ENCODE measurements at regions not wholly inside any gene's neighbourhood (a gene's known extent, or its start where the extent isn't known, plus 50 kb on each side); places are given as distances from the start of the nearest gene placed in this dataset.
"Not testable (repeated sequence)": the region's sequence is repeated elsewhere in the genome, so short reads cannot be mapped to it uniquely, and the experiment has no call there.

DNA sequence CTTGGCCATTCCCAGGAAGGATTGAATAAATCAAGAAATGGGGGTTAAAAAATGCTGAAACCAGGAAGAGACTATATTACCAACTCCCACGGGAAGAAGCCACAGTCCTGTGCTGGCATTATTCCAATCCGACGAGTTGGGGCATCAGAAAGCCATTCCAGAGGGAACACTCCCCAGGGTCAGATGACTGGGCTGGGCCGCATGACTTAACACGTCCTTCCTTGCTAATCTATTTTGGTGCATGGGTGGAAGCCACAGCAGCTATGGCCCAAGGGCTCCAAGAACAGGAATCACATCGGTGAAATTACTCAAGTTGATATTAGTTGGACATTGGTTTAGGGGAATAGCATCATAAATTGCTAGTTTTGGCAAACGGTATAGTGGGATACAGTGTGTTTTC, 592.9 kb upstream of the NRP1 start:
- Histone ChIP-seq H3K36me3 (ENCODE audit: insufficient read depth, low read length) (no peaks in the 10 kb centered on the region), H3K9me3 (ENCODE audit: low read length) (no peaks in the 10 kb centered on the region), H3K27me3 (ENCODE audit: control insufficient read depth in 1 of 2, insufficient read depth in 2 of 2, low read length in 2 of 2) (no peaks in the 10 kb centered on the region), H3K9ac (ENCODE audit: low read length) (no peak overlapping the region), H3K4me3 (ENCODE audit: low read depth in 1 of 2, low read length in 2 of 2) (no peak overlapping the region), H3K27ac (ENCODE audit: low read depth, low read length) (no peak overlapping the region), H3K4me1 (ENCODE audit: insufficient read depth, low read length) (no peaks in the 10 kb centered on the region)

GRCh38 chr10:33921970-33922605, 587.6 kb upstream of the NRP1 start:
- Histone ChIP-seq H3K9me3 (ENCODE audit: low read length) (no peaks in the 10 kb centered on the region), H3K9ac (ENCODE audit: low read length) (no peak overlapping the region), H3K27me3 (ENCODE audit: control insufficient read depth in 1 of 2, insufficient read depth in 2 of 2, low read length in 2 of 2) (no peaks in the 10 kb centered on the region), H3K27ac (ENCODE audit: low read depth, low read length) (no peak overlapping the region), H3K36me3 (ENCODE audit: insufficient read depth, low read length) (no peaks in the 10 kb centered on the region), H3K4me3 (ENCODE audit: low read depth in 1 of 2, low read length in 2 of 2) (no peak overlapping the region), H3K4me1 (ENCODE audit: insufficient read depth, low read length) (no peaks in the 10 kb centered on the region)

- no peaks in the 10 kb centered on the region for H3K36me3 ChIP-seq (ENCODE audit: insufficient read depth, low read length)
- H3K9ac ChIP-seq (ENCODE audit: low read length) = no peak overlapping the region
- H3K27me3 ChIP-seq (ENCODE audit: control insufficient read depth in 1 of 2, insufficient read depth in 2 of 2, low read length in 2 of 2) = no peaks in the 10 kb centered on the region
- no peak overlapping the region for H3K4me3 ChIP-seq (ENCODE audit: low read depth in 1 of 2, low read length in 2 of 2)
- H3K4me1 ChIP-seq (ENCODE audit: insufficient read depth, low read length) = no peaks in the 10 kb centered on the region
- no peaks in the 10 kb centered on the region for H3K9me3 ChIP-seq (ENCODE audit: low read length)
- H3K27ac ChIP-seq (ENCODE audit: low read depth, low read length) = no peak overlapping the region
These were observed 585.9 kb upstream of the NRP1 start for GRCh38 chr10:33920351-33920750.

DNA sequence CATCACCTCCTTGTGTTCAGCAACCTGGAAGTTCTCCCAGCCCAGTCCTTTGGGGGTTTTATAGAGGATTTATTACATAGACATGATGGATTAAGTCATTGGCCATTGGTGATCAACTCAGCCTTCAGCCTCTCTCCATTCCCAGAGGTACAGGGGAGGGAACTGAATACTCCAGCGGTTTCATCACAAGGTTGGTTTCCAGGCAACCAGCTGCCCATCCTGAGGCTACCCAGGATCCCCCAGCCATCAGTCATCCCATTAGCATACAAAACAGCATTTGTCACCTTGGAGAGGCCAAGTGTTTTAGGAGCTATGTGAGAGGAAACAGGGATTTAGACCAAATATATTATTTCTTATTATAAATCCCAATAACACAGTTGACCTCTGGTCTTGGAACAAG, 584.8 kb upstream of the NRP1 start:
- H3K27ac ChIP-seq (ENCODE audit: low read depth, low read length) = no peak overlapping the region
- H3K27me3 ChIP-seq (ENCODE audit: control insufficient read depth in 1 of 2, insufficient read depth in 2 of 2, low read length in 2 of 2) = no peaks in the 10 kb centered on the region
- H3K9ac ChIP-seq (ENCODE audit: low read length) = no peak overlapping the region
- H3K4me1 ChIP-seq (ENCODE audit: insufficient read depth, low read length) = no peaks in the 10 kb centered on the region
- no peak overlapping the region for H3K4me3 ChIP-seq (ENCODE audit: low read depth in 1 of 2, low read length in 2 of 2)
- H3K36me3 ChIP-seq (ENCODE audit: insufficient read depth, low read length) = no peaks in the 10 kb centered on the region
- no peaks in the 10 kb centered on the region for H3K9me3 ChIP-seq (ENCODE audit: low read length)

GRCh38 chr10:33917069-33917780, 582.8 kb upstream of the NRP1 start:
- Histone ChIP-seq H3K9me3 (ENCODE audit: low read length) (no peaks in the 10 kb centered on the region), H3K27ac (ENCODE audit: low read depth, low read length) (no peak overlapping the region), H3K36me3 (ENCODE audit: insufficient read depth, low read length) (no peaks in the 10 kb centered on the region), H3K4me3 (ENCODE audit: low read depth in 1 of 2, low read length in 2 of 2) (no peak overlapping the region), H3K27me3 (ENCODE audit: control insufficient read depth in 1 of 2, insufficient read depth in 2 of 2, low read length in 2 of 2) (no peaks in the 10 kb centered on the region), H3K9ac (ENCODE audit: low read length) (no peak overlapping the region), H3K4me1 (ENCODE audit: insufficient read depth, low read length) (no peaks in the 10 kb centered on the region)

GRCh38 chr10:33914746-33915145, 580.3 kb upstream of the NRP1 start:
- H3K27me3 ChIP-seq (ENCODE audit: control insufficient read depth in 1 of 2, insufficient read depth in 2 of 2, low read length in 2 of 2) = no peaks in the 10 kb centered on the region
- H3K9ac ChIP-seq (ENCODE audit: low read length) = no peak overlapping the region
- no peaks in the 10 kb centered on the region for H3K36me3 ChIP-seq (ENCODE audit: insufficient read depth, low read length)
- H3K4me3 ChIP-seq (ENCODE audit: low read depth in 1 of 2, low read length in 2 of 2) = no peak overlapping the region
- H3K27ac ChIP-seq (ENCODE audit: low read depth, low read length) = no peak overlapping the region
- H3K9me3 ChIP-seq (ENCODE audit: low read length) = no peaks in the 10 kb centered on the region
- no peaks in the 10 kb centered on the region for H3K4me1 ChIP-seq (ENCODE audit: insufficient read depth, low read length)

DNA sequence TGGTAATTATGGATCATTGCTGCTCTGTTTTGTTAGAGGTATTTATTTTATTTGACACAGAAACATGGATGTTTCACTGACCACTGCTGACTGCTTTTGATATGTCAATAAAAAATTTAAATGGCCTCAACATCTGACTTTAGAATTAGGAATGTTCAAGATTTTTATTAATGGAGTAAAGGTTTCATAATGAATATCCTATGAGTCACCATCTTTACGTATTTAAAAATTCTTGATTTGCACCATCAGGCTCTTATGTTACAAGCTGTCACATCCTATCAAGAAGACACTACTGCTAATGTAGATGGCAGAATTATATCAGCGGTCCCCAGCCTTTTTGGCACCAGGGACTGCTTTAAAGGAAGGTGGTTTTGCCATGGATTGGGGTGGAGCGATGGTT, 578.7 kb upstream of the NRP1 start:
- Histone ChIP-seq H3K27ac (ENCODE audit: low read depth, low read length) (no peak overlapping the region), H3K4me1 (ENCODE audit: insufficient read depth, low read length) (no peaks in the 10 kb centered on the region), H3K27me3 (ENCODE audit: control insufficient read depth in 1 of 2, insufficient read depth in 2 of 2, low read length in 2 of 2) (no peaks in the 10 kb centered on the region), H3K36me3 (ENCODE audit: insufficient read depth, low read length) (no peaks in the 10 kb centered on the region), H3K4me3 (ENCODE audit: low read depth in 1 of 2, low read length in 2 of 2) (no peak overlapping the region), H3K9me3 (ENCODE audit: low read length) (no peaks in the 10 kb centered on the region), H3K9ac (ENCODE audit: low read length) (no peak overlapping the region)

GRCh38 chr10:33909476-33909875, 575.0 kb upstream of the NRP1 start:
- not testable (repeated sequence) for H3K27me3 ChIP-seq (ENCODE audit: control insufficient read depth in 1 of 2, insufficient read depth in 2 of 2, low read length in 2 of 2); H3K4me1 ChIP-seq (ENCODE audit: insufficient read depth, low read length); H3K9me3 ChIP-seq (ENCODE audit: low read length); H3K9ac ChIP-seq (ENCODE audit: low read length); H3K27ac ChIP-seq (ENCODE audit: low read depth, low read length); H3K4me3 ChIP-seq (ENCODE audit: low read depth in 1 of 2, low read length in 2 of 2); H3K36me3 ChIP-seq (ENCODE audit: insufficient read depth, low read length)

GRCh38 chr10:33901166-33901565, 566.7 kb upstream of the NRP1 start:
- H3K4me1 ChIP-seq (ENCODE audit: insufficient read depth, low read length) = no peaks in the 10 kb centered on the region
- no peak overlapping the region for H3K27ac ChIP-seq (ENCODE audit: low read depth, low read length)
- H3K9ac ChIP-seq (ENCODE audit: low read length) = no peak overlapping the region
- H3K4me3 ChIP-seq (ENCODE audit: low read depth in 1 of 2, low read length in 2 of 2) = no peak overlapping the region
- no peaks in the 10 kb centered on the region for H3K27me3 ChIP-seq (ENCODE audit: control insufficient read depth in 1 of 2, insufficient read depth in 2 of 2, low read length in 2 of 2)
- no peaks in the 10 kb centered on the region for H3K9me3 ChIP-seq (ENCODE audit: low read length)
- H3K36me3 ChIP-seq (ENCODE audit: insufficient read depth, low read length) = no peaks in the 10 kb centered on the region

DNA sequence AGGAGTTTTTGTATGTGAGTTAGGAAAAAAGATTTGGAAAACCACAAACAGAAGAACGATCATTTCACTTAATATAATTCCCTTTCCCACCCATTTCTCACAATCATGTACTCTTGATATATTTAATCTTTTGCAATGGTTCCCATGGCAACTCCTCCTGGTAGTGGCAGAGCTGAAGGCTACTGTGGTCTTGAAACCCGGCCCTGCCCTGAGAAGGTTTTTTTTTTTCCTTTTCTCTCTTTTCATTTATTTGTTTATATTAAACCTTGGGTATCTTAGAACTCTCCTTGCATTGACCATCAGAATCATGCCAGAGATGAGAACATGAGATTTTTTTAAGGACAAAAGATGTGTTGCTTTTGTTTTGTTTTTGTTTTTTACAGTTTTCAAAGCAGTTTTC, 566.1 kb upstream of the NRP1 start:
- Histone ChIP-seq H3K27ac (ENCODE audit: low read depth, low read length) (no peak overlapping the region), H3K4me1 (ENCODE audit: insufficient read depth, low read length) (no peaks in the 10 kb centered on the region), H3K4me3 (ENCODE audit: low read depth in 1 of 2, low read length in 2 of 2) (no peak overlapping the region), H3K9me3 (ENCODE audit: low read length) (no peaks in the 10 kb centered on the region), H3K9ac (ENCODE audit: low read length) (no peak overlapping the region), H3K27me3 (ENCODE audit: control insufficient read depth in 1 of 2, insufficient read depth in 2 of 2, low read length in 2 of 2) (no peaks in the 10 kb centered on the region), H3K36me3 (ENCODE audit: insufficient read depth, low read length) (no peaks in the 10 kb centered on the region)

DNA sequence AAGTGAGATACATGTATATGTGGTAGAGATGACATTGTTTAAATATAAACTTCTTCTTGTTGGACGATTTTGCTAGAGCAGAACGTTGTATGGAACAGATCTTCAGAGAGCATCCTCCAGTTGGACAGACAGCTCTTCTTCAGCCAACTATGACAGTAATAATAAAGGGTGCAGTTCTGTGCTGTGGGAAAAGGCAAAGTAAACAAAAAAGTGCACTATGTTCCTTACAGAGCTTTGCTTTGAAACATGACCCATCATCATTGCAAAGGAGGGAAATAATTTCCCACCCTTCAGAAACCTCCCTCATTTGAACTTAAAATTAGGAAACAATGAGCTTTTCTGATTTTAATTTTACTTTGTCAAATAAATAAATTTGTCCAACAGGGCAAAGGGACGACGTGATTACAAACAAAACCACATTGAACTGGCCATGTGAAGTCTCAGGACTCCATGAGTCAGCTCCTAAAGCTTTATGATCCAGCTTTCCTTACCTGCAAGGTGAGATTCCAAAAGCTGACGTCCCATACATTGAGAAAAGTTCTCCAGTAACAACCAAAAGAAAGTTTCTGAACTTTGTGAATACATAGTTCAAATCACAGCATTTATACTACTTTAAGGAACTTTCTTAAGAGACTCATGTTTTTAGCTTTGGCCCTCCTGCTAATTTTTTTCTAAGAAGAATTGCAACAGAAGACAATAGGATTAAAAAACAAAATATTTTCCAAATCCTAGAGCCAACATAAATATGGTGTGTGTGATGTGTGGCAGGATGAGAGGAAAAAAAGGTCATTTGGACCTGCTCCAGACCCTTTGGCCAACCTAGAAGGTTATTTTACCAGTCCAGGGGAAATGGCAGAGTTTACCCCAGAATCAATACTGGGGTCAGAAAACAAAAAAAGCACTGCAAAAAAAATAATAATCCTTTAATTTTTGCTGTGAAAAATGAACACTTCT, 565.4 kb upstream of the NRP1 start:
- Histone ChIP-seq H3K4me3 (ENCODE audit: low read depth in 1 of 2, low read length in 2 of 2) (no peak overlapping the region), H3K4me1 (ENCODE audit: insufficient read depth, low read length) (no peaks in the 10 kb centered on the region), H3K27ac (ENCODE audit: low read depth, low read length) (no peak overlapping the region), H3K27me3 (ENCODE audit: control insufficient read depth in 1 of 2, insufficient read depth in 2 of 2, low read length in 2 of 2) (no peaks in the 10 kb centered on the region), H3K9ac (ENCODE audit: low read length) (no peak overlapping the region), H3K36me3 (ENCODE audit: insufficient read depth, low read length) (no peaks in the 10 kb centered on the region), H3K9me3 (ENCODE audit: low read length) (no peaks in the 10 kb centered on the region)

Measured in muscle layer of colon (tissue), 2 donors.